Cardiac fibroblast (primary cell): ENCODE measurements at regions not wholly inside any gene's neighbourhood (a gene's known extent, or its start where the extent isn't known, plus 50 kb on each side); places are given as distances from the start of the nearest gene placed in this dataset.

Source experiments
- DNase-seq, 2 donors: peaks; one replicate each; pipeline versions ENCODE4 v3.0.0 to v3.0.0-alpha.2; 2010; ENCODE audit warnings: low read depth in 2 of 2
- H3K4me3 ChIP-seq, 2 donors: replicated peaks in 1 of 2; 1 replicate in 1 of 2; 2 replicates in 1 of 2; pipeline ENCODE4 v1.5.1; 2011; ENCODE audit warnings: low read depth in 2 of 2, low read length in 2 of 2, mild to moderate bottlenecking in 2 of 2, moderate library complexity in 1 of 2
- CTCF ChIP-seq: IDR thresholded peaks from one replicate; pipeline ENCODE4 v1.5.1; 2011; ENCODE audit warnings: low read depth, mild to moderate bottlenecking, low read length, inconsistent platforms

- TF ChIP-seq CTCF: no peak
- DNase-seq: no peak
- no peak overlapping the region for H3K4me3 ChIP-seq
Observed at GRCh38 chr22:22072169-22072836, 89.7 kb upstream of the TOP3B start.

GRCh38 chr22:22071455-22071854, 88.9 kb upstream of the TOP3B start:
- no peak for DNase-seq
- TF ChIP-seq CTCF: no peak
- no peak overlapping the region for H3K4me3 ChIP-seq

GRCh38 chr22:22070371-22070824, 87.8 kb upstream of the TOP3B start:
- no peak overlapping the region for H3K4me3 ChIP-seq
- DNase-seq: no peak
- TF ChIP-seq CTCF: no peak

GRCh38 chr22:22069450-22070370, 87.1 kb upstream of the TOP3B start:
- TF ChIP-seq CTCF: no peak
- H3K4me3 ChIP-seq: no peak overlapping the region
- DNase-seq: no peak

- no peak overlapping the region for H3K4me3 ChIP-seq
- DNase-seq: no peak
- no peak for TF ChIP-seq CTCF
Observed at GRCh38 chr22:22068657-22069056, 86.1 kb upstream of the TOP3B start.

GRCh38 chr22:22068025-22068424, 85.4 kb upstream of the TOP3B start:
- DNase-seq: no peak
- TF ChIP-seq CTCF: no peak

More at GRCh38 chr22:22068025-22068424, 85.4 kb upstream of the TOP3B start:
- no peak overlapping the region for H3K4me3 ChIP-seq
